Activated CD4-positive, alpha-beta T cell treated with anti-CD3 and anti-CD28 coated beads, Interleukin-10, Interleukin-2, amounts not matched to agents 100 ng/mL and 50 ng/mL, durations not matched to agents 16 hours and 8 hours (primary cell): ENCODE measurements at regions not wholly inside any gene's neighbourhood (a gene's known extent, or its start where the extent isn't known, plus 50 kb on each side); places are given as distances from the start of the nearest gene placed in this dataset.
"Not testable (repeated sequence)": the region's sequence is repeated elsewhere in the genome, so short reads cannot be mapped to it uniquely, and the experiment has no call there.

ENCODE experiments used
- DNase-seq: peaks from one replicate; pipeline ENCODE4 v3.0.0-alpha.2; 2020

DNA sequence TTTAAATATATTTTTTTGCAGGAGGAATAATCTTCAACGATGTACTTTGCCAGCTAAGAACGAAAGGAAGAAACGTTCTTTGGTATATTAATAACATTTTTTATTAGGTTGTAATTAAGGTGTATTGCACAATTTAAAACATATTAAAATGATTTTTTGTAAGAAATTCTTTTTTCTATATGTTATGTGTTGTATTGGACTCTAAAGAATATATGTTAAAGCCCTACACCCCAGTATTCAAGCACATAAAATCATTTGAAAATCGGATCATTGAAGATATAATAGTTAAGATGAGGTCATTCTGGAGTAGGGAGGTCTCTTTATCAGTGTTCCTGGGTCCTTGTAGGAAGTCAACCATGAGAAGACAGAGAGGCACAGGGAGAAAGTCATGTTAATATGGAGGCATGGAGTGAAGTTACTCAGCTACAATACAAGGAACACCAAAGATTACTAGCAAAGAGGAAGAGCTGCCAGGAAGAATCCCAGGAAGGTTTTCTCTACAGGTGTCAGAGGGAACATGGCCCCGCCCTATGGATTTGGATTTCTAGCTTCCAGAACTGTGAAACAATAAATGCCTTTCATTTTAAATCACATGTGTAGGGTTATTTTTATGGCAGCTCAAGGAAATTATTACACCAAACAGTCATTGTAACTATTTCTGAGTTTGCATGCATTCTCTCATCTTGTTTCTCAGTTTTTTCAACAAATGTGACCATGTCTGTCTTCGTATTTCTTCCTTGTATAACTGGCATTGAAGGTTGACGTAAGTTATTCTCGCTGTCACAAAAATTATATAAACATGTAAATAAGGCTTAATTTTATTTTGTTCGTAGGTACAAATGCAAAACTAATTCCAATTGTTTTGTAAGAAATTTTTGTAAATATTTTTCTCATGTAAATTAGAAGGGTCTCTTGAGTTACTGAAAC lies 75.4 kb upstream of the VPREB1 start:
- no peak for DNase-seq

DNA sequence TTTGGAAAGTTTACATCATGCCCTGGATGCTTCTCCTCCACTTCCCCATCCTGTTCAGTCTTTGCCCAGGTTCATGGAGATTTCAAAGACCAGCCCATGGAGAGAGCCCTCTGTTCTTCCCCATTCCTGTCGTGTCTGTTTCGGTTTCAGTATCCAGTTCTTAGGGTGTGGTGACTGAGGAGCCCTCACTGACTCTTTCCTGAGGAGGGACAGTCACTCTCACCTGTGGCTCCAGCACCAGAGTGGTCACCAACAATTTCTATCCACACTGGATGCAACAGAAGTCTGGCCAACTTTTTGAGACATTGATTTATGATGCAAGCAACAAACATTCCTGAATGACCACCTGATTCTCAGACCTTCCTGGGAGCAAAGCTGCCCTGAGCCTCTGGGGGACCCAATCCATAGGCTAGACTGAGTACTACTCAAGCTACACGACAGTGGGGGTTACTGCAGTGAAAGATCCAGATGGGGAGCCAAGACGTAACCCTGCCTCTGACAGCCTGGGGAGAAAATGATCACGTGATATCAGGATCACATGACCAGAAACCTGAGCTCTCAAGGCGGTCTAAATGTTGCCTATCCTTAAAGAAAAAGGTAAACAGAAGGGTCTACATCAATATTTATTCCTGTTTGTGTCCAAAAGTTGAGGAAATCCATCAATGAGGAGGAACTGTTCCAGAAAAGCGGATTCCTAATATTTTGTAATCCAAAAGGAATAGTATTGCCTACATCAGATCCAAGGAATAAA lies 76.2 kb upstream of the VPREB1 start:
- peak; percentile 17 for DNase-seq

DNA sequence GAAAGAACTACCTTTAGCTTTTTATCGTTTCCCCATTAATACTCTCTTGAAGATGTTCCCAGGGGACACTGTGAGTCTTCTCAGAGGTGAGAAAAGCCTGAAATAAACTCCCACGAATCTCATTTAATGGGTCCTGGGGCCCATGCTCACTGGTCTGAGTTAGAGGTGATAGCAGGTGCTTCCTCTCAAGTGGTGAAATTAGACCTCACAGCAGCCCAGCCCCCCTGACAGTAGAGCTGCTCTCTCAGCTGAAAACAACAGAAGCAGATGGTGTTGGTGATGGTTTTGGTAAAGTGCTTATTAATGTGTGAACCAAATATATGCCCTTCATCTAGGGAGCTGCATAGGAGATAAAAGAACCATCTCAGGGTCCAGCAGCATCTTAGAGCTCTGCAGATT lies 76.8 kb upstream of the VPREB1 start:
- DNase-seq = no peak

DNA sequence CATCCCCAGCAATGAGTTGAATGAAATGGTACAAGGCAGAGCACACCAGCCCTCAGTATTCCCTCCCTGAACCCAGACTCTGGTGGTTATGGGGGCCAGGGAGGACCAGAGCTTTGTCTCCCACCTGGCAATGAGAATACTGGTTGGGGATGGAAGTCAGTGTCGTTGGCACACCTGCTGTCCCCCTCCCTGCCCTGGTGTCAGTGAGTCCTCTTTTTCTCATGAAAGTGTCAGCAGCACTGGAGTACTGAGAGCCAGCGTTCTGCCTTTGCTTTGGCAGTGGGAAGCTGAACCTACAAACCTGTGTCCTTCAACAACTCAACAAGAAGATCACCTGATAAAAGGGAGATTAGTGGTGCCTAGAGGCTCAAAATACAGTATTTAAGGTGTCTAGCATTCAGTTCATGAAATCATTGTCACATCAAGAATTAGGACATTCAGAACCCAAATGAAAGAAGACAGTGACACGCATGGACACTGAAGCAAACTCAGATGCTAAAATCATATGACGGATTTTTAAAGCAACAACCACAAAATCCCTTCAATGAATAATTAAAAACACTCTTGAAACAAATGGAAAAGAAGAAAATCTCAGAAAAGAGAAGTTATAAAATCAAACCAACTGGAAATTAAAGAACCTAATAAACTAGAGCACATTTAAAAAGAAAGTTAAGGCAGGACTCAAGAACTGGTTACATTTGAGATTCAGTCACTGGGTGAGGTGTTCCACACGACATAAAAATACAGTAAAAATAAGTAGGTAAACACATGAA lies 77.5 kb upstream of the VPREB1 start:
- DNase-seq = no peak

DNA sequence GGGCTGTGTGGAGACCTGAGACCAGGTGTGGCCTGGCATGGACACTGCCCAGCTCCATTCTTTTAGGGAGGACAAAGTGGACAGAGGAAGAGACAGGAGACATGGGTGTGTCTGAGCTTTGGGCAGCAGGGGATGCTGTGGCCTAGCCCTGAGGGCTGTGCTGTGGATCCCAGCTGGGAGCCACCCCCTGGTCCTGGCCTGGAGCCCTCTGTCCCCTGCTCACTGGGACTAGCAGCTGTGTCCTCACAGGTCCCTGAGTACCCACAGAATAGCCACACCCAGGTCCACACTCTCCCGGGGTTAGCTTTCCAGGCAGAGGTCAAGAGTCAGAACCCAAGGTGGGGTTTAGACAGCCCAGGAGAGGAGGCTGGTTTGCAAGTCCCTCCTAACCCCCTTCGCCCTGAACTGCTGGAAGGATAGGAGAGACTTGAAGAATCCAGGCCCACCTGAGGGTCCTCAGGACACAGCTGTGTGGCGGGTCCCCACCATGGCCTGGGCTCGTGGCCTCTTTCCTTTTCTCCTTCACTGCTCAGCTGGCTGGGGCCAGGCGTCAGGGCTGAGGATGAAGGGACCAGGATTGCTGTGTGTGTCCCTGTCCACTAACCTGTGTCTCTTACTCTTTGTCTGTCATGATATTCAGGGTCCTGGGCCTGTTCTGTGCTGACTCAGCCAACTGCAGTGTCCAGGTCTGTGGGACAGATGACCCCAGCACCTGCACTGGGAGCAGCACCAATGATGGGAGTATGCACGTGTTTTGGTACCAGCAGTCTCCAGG lies 78.5 kb upstream of the VPREB1 start:
- DNase-seq = no peak

GRCh38 chr22:22164541-22165272 lies 79.9 kb upstream of the VPREB1 start:
- DNase-seq = no peak

DNA sequence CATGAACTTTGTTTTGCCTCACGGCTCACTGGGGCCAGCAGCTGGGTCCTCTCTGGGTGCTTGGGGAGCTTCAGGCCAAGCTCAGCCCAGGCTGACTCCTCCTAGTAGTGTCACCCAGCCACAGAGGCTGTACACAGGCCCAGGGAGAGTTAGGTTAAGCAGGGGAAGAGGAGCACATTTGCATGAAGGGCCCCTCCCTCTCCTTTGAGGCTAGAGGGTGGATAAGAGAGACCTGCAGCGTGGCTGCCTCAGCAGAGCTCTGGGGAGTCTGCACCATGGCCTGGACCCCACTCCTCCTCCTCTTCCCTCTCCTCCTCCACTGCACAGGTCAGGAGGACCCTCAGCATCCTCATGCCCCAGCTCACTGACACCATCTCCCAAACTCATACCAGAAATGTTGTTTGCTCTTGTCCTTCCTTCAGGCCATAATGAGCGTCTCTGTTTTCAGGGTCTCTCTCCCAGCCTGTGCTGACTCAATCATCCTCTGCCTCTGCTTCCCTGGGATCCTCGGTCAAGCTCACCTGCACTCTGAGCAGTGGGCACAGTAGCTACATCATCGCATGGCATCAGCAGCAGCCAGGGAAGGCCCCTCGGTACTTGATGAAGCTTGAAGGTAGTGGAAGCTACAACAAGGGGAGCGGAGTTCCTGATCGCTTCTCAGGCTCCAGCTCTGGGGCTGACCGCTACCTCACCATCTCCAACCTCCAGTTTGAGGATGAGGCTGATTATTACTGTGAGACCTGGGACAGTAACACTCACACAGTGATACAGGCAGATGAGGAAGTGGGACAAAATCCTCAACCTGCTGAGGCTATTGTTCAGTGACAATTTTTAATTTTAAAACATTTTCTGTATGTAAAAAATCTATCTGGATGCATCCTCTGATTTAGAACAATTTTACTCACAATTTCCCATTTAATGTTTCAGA lies 82.4 kb upstream of the VPREB1 start:
- DNase-seq = no peak

GRCh38 chr22:22160768-22161167 lies 83.8 kb upstream of the VPREB1 start:
- DNase-seq = not testable (repeated sequence)

GRCh38 chr22:22159384-22159783 lies 85.2 kb upstream of the VPREB1 start:
- no peak for DNase-seq

DNA sequence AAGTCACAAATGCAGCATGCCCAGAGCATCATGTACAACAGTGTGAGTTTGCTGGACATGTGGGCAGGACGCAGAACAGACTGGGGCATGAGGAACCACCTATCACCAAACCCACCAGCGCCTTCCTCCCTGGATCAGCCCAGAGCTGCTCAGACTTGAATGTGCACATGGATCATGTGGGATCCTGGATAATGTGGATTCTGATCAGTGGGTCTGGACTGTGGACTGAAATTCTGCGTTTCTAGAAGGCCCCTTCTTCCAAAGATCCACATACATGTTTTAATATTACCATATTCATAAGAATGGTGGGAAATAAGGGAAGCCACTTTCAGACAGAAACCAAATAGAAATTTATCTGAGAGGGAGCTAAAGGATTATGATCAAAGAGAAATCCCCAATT lies 85.6 kb upstream of the VPREB1 start:
- DNase-seq = no peak

GRCh38 chr22:22158207-22158816 lies 86.3 kb upstream of the VPREB1 start:
- DNase-seq = no peak

- no peak for DNase-seq
Measured at GRCh38 chr22:22157348-22157725, 87.2 kb upstream of the VPREB1 start.

- DNase-seq = peak; percentile 83
Measured at GRCh38 chr22:22156716-22157347, 87.8 kb upstream of the VPREB1 start.

- no peak for DNase-seq
Measured at GRCh38 chr22:22156348-22156715, 88.3 kb upstream of the VPREB1 start.

DNA sequence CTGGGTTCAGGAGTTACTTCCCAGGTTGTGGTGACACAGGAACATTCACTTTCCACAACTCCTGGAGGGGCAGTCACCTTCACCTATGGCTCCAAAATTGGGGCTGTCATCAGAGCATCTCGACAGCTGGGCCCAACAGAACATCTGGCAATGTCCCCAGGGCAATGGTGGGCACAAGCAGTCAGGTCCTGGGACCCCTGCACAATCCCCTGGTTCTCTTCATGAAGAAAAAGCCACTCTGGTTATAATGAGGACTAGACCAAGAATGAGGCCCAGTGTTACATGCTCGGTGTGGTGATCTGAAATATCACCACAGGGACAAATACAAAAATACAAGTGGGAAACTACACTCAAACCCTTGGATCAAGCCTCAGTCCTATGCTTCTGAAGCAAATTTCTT lies 89.0 kb upstream of the VPREB1 start:
- DNase-seq = no peak

- DNase-seq = no peak
Measured at GRCh38 chr22:22155146-22155545, 89.4 kb upstream of the VPREB1 start.

DNA sequence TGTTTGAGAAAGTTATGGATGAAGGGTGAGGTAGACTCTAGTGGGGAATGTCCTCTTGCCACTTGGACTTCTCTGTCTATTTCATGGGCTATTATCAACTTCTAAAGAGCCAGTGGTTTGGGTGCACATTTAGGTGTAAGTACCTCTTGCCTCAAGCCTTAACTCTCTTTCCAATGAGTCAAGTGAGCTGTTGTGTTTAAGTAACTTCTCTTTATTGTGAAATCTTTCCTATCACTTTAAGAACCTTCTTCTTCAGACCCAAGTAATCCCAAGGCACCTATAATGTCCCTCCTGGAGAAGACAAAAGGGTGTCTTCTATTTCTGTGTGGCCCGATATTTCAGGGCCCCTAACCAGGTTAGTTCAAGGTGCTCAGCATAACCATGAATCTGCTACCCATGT lies 90.5 kb upstream of the VPREB1 start:
- no peak for DNase-seq

DNA sequence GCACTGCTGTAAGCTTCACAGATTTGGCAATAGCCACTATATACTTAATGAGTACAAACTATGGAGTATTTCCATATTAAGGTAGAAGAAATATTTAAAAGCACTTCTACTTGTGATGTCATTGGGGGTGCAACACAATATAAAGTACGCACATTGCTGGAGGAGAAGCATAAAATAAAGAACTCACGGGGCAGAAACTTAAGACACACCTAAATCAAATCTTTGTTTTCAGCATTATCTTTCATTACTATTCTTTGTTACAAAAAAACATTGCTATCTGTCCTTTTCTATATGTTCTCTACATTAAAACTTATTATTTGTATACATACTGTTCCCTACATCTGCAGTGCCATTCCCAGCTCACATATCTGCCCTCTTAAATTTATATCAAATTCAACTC lies 93.3 kb upstream of the VPREB1 start:
- no peak for DNase-seq

DNA sequence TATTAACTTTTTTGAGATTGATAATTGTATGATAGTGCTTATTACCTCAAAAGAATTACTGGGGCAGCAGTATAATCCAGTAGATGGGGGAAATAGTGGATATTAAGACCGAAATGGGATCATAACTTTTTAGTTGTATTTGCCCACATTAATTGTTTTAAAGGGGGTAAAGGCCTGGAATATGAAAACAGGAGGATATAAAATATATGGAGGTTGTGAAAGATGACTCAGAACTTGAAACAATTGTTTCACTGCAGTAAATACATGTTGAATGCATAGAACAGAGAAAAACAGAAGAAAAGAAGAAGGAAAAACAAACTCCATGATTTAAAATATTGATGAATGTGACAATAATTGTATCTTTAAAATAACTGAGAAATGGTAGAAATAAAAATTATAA lies 94.1 kb upstream of the VPREB1 start:
- no peak for DNase-seq

DNA sequence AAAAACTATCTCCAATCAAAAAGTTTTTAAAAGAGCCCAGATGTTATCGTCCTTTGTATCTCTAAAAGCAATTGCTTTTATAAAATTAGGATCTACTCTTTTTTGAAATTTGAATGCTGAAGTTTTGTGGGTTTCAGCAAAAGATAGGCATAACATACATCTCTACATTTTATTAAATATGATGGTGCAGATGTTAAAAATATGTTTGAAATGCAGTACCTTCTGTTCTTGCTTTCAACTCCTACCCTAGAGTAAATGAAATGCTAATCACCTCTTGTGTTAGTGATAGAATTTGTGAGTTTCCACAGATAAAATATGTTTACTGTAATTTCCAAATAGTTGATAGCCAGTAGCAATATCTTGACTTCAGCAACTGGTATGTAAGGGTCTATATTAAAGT lies 95.7 kb upstream of the VPREB1 start:
- no peak for DNase-seq
